Keratinocyte (primary cell): ENCODE measurements at regions not wholly inside any gene's neighbourhood (a gene's known extent, or its start where the extent isn't known, plus 50 kb on each side); places are given as distances from the start of the nearest gene placed in this dataset.

ENCODE experiments used
- DNase-seq: peaks from one replicate; pipeline ENCODE4 v3.0.0-alpha.2; 2011; ENCODE audit warnings: low read depth, missing footprints, low spot score
- FAIRE-seq: peaks from 2 replicates; lab custom pipeline; 2011; peaks lifted over from hg19 to GRCh38; lab: Jason Lieb, UNC
- H2AFZ ChIP-seq: 2 replicates; pipeline ENCODE4 v1.6.0; 2012; ENCODE audit warnings: low read length, control low read depth, inconsistent platforms; ENCODE audit not compliant: control insufficient read depth
- H3K27ac ChIP-seq: 2 replicates; pipeline ENCODE4 v1.5.1; 2011; ENCODE audit warnings: low read length; ENCODE audit not compliant: control insufficient read depth, insufficient read depth
- H3K27me3 ChIP-seq: 3 replicates; pipeline ENCODE4 v1.6.0; 2011; ENCODE audit warnings: low read length; ENCODE audit not compliant: control insufficient read depth, insufficient read depth; ENCODE audit errors: extremely low read depth
- H3K36me3 ChIP-seq, 2 experiments: 2 replicates in 1 of 2; 3 replicates in 1 of 2; pipeline ENCODE4 v1.5.1; 2011; ENCODE audit warnings: low read length in 2 of 2, mild to moderate bottlenecking in 1 of 2; ENCODE audit not compliant: control insufficient read depth in 2 of 2, insufficient read depth in 2 of 2; ENCODE audit errors: extremely low read depth in 1 of 2
- H3K4me1 ChIP-seq: 3 replicates; pipeline ENCODE4 v1.5.1; 2011; ENCODE audit warnings: low read length; ENCODE audit not compliant: control insufficient read depth, insufficient read depth; ENCODE audit errors: extremely low read depth
- H3K4me2 ChIP-seq: 3 replicates; pipeline ENCODE4 v1.6.0; 2011; ENCODE audit warnings: low read depth, low read length; ENCODE audit not compliant: control insufficient read depth, insufficient read depth; ENCODE audit errors: extremely low read depth
- H3K4me3 ChIP-seq, 3 experiments: fragments of 200-600 bp in 1 of 3; sonication (generic) in 1 of 3; 2 replicates in 2 of 3; 3 replicates in 1 of 3; pipeline ENCODE4 v1.5.1; 2011 to 2016; ENCODE audit warnings: low read length in 3 of 3, mild to moderate bottlenecking in 3 of 3, control low read depth in 2 of 3, inconsistent platforms in 1 of 3, low read depth in 1 of 3, mixed read lengths in 1 of 3, mixed run types in 1 of 3, moderate library complexity in 1 of 3; ENCODE audit not compliant: control insufficient read depth in 2 of 3, insufficient read depth in 2 of 3; ENCODE audit errors: extremely low read depth in 1 of 3
- H3K79me2 ChIP-seq: 2 replicates; pipeline ENCODE4 v1.6.0; 2012; ENCODE audit warnings: low read length; ENCODE audit not compliant: control insufficient read depth, insufficient read depth
- H3K9ac ChIP-seq: 3 replicates; pipeline ENCODE4 v1.6.0; 2011; ENCODE audit warnings: low read length; ENCODE audit not compliant: control insufficient read depth, insufficient read depth; ENCODE audit errors: extremely low read depth
- H3K9me1 ChIP-seq: 3 replicates; pipeline ENCODE4 v1.6.0; 2011; ENCODE audit warnings: low read length; ENCODE audit not compliant: control insufficient read depth, insufficient read depth; ENCODE audit errors: extremely low read depth
- H3K9me3 ChIP-seq: 2 replicates; pipeline ENCODE4 v1.5.1; 2012; ENCODE audit warnings: low read depth, low read length; ENCODE audit not compliant: control insufficient read depth
- H4K20me1 ChIP-seq: 3 replicates; pipeline ENCODE4 v1.6.0; 2011; ENCODE audit warnings: low read length; ENCODE audit not compliant: control insufficient read depth, insufficient read depth; ENCODE audit errors: extremely low read depth
- CTCF ChIP-seq, 3 experiments: IDR thresholded peaks in 1 of 3; conservative IDR thresholded peaks in 1 of 3; optimal IDR thresholded peaks in 1 of 3; 2 replicates in 2 of 3; 3 replicates in 1 of 3; pipeline versions ENCODE3 to v1.5.1; 2011; ENCODE audit warnings: low read length in 3 of 3, mild to moderate bottlenecking in 3 of 3, moderate library complexity in 2 of 3, control low read depth in 1 of 3, inconsistent platforms in 1 of 3; ENCODE audit not compliant: insufficient read depth in 2 of 3; ENCODE audit errors: extremely low read depth in 1 of 3
- EZH2 ChIP-seq: IDR thresholded peaks from one replicate; pipeline ENCODE4 v1.6.1; 2012; ENCODE audit warnings: inconsistent platforms, mild to moderate bottlenecking, low read length, moderate library complexity
- dilution Hi-C: fragments of 300-500 bp; cut with MboI; formaldehyde crosslinking; loops from one replicate; pipeline ENCODE4 v1.7.0; 2020; ENCODE audit warnings: low sequenced_read_pairs; ENCODE audit not compliant: extremely low pct_ligation_motif_present
- small RNA-seq, 3 experiments: library from RNA; depleted of rRNA; stranded (forward); fragments of <200 nt; gene quantifications; one replicate each; pipeline ENCODE3, GENCODE V24; 2012; ENCODE audit warnings: low read depth in 3 of 3, low replicate concordance in 1 of 3; ENCODE audit not compliant: insufficient read length in 3 of 3

- no peaks in the 10 kb centered on the region for H3K9me3 ChIP-seq
- H3K27ac ChIP-seq = no peak overlapping the region
- dilution Hi-C loops = no loop called here
- no peak overlapping the region for H3K4me3 ChIP-seq
- no peak overlapping the region for H3K9ac ChIP-seq
- no peak for TF ChIP-seq CTCF (optimal IDR thresholded peaks at IDR 0.05 in 1 of 3, IDR thresholded peaks at IDR 0.05 in 1 of 3, conservative IDR thresholded peaks at IDR 0.05 in 1 of 3; ENCODE audit: extremely low read depth in 1 of 3, insufficient read depth in 2 of 3, low read length in 3 of 3)
- TF ChIP-seq EZH2 = no peak
- H3K4me2 ChIP-seq = peak overlapping the region; percentile 31
- no peaks in the 10 kb centered on the region for H3K36me3 ChIP-seq
- FAIRE-seq = no peak
- H4K20me1 ChIP-seq = no peaks in the 10 kb centered on the region
- peaks cover 5% of the 10 kb centered on the region for H3K27me3 ChIP-seq
- no peak for DNase-seq
- peaks cover 10% of the 10 kb centered on the region for H3K4me1 ChIP-seq
- no peak overlapping the region for H2AFZ ChIP-seq
- H3K9me1 ChIP-seq = no peaks in the 10 kb centered on the region
- H3K79me2 ChIP-seq = no peaks in the 10 kb centered on the region
Measured at GRCh38 chr15:98596885-98597392, 51.4 kb upstream of the IGF1R start.

GRCh38 chr15:98597666-98598065 is 50.7 kb upstream of the IGF1R start:
- H3K27ac ChIP-seq = no peak overlapping the region
- peaks cover 10% of the 10 kb centered on the region for H3K4me1 ChIP-seq
- no peaks in the 10 kb centered on the region for H3K9me3 ChIP-seq
- H4K20me1 ChIP-seq = no peaks in the 10 kb centered on the region
- no peak overlapping the region for H2AFZ ChIP-seq
- no peaks in the 10 kb centered on the region for H3K9me1 ChIP-seq
- H3K27me3 ChIP-seq = no peaks in the 10 kb centered on the region
- no peak for DNase-seq
- H3K4me3 ChIP-seq = no peak overlapping the region
- no peak overlapping the region for H3K9ac ChIP-seq
- TF ChIP-seq EZH2 (no peak), CTCF (optimal IDR thresholded peaks at IDR 0.05 in 1 of 3, IDR thresholded peaks at IDR 0.05 in 1 of 3, conservative IDR thresholded peaks at IDR 0.05 in 1 of 3; ENCODE audit: extremely low read depth in 1 of 3, insufficient read depth in 2 of 3, low read length in 3 of 3) (no peak)
- dilution Hi-C loops = no loop called here
- FAIRE-seq = peak; percentile 58
- no peaks in the 10 kb centered on the region for H3K79me2 ChIP-seq
- H3K36me3 ChIP-seq = no peaks in the 10 kb centered on the region
- H3K4me2 ChIP-seq = peak overlapping the region; percentile 31

Small RNA genes lying in the stretch of these regions (small RNA-seq; reads per million reads assigned to genes)
- gene AC022523.2 = 0 reads per million in 3 experiments
- gene RF00026 = 0 reads per million in 3 experiments
- gene RNU6-1186P = 0 reads per million in 3 experiments
